ENCODE measurements at regions not wholly inside any gene's neighbourhood (a gene's known extent, or its start where the extent isn't known, plus 50 kb on each side); places are given as distances from the start of the nearest gene placed in this dataset.

GRCh38 chr7:153590571-153590970 lies 461.6 kb upstream of the DPP6 start:
- H3K9me3 ChIP-seq (ENCODE audit: control extremely low read depth in 1 of 5, control insufficient read depth in 4 of 5, insufficient read depth in 2 of 5, low read depth in 1 of 5, low read length in 4 of 5), result no peaks in the 10 kb centered on the region
- H3K27me3 ChIP-seq (replicated peaks in 2 of 5; ENCODE audit: control insufficient read depth in 4 of 5, insufficient read depth in 5 of 5, low read length in 4 of 5), result no peaks in the 10 kb centered on the region
- CTCF ChIA-PET, result no interaction called here
- WGBS (ENCODE audit: insufficient coverage), result 91% methylated on average over 10 of the region's 11 CpGs
- no peaks in the 10 kb centered on the region for H3K36me3 ChIP-seq (ENCODE audit: control insufficient read depth in 4 of 4, insufficient read depth in 4 of 4, low read length in 3 of 4)
- DNase-seq, result no peak
- no peak overlapping the region for H3K27ac ChIP-seq (ENCODE audit: insufficient read depth in 1 of 2, low read depth in 1 of 2, low read length in 2 of 2, poor library complexity in 1 of 2, severe bottlenecking in 2 of 2)
- no peak overlapping the region for H3K4me3 ChIP-seq (ENCODE audit: control insufficient read depth in 1 of 7, extremely low read depth in 1 of 7, insufficient read depth in 4 of 7, low read depth in 2 of 7, low read length in 6 of 7)
- POLR2A ChIA-PET, result no interaction called here
- H3K4me1 ChIP-seq (ENCODE audit: control extremely low read depth in 1 of 4, control insufficient read depth in 4 of 4, insufficient read depth in 4 of 4, low read length in 3 of 4), result no peaks in the 10 kb centered on the region

- ChIA-PET POLR2A (no interaction called here), CTCF (no interaction called here)
- no peak overlapping the region for H3K27ac ChIP-seq (ENCODE audit: insufficient read depth in 1 of 2, low read depth in 1 of 2, low read length in 2 of 2, poor library complexity in 1 of 2, severe bottlenecking in 2 of 2)
- 71% methylated on average over 1 of the region's 3 CpGs for WGBS (ENCODE audit: insufficient coverage)
- no peak for DNase-seq
- no peaks in the 10 kb centered on the region for H3K27me3 ChIP-seq (replicated peaks in 2 of 5; ENCODE audit: control insufficient read depth in 4 of 5, insufficient read depth in 5 of 5, low read length in 4 of 5)
- no peaks in the 10 kb centered on the region for H3K4me1 ChIP-seq (ENCODE audit: control extremely low read depth in 1 of 4, control insufficient read depth in 4 of 4, insufficient read depth in 4 of 4, low read length in 3 of 4)
- no peaks in the 10 kb centered on the region for H3K9me3 ChIP-seq (ENCODE audit: control extremely low read depth in 1 of 5, control insufficient read depth in 4 of 5, insufficient read depth in 2 of 5, low read depth in 1 of 5, low read length in 4 of 5)
- H3K36me3 ChIP-seq (ENCODE audit: control insufficient read depth in 4 of 4, insufficient read depth in 4 of 4, low read length in 3 of 4), result no peaks in the 10 kb centered on the region
- no peak overlapping the region for H3K4me3 ChIP-seq (ENCODE audit: control insufficient read depth in 1 of 7, extremely low read depth in 1 of 7, insufficient read depth in 4 of 7, low read depth in 2 of 7, low read length in 6 of 7)
Measured at GRCh38 chr7:153607354-153607753, 444.8 kb upstream of the DPP6 start.

GRCh38 chr7:153616711-153617325 lies 435.4 kb upstream of the DPP6 start:
- no peaks in the 10 kb centered on the region for H3K27me3 ChIP-seq (replicated peaks in 2 of 5; ENCODE audit: control insufficient read depth in 4 of 5, insufficient read depth in 5 of 5, low read length in 4 of 5)
- WGBS (ENCODE audit: insufficient coverage), result 34% methylated on average over 8 of the region's 8 CpGs
- H3K36me3 ChIP-seq (ENCODE audit: control insufficient read depth in 4 of 4, insufficient read depth in 4 of 4, low read length in 3 of 4), result no peaks in the 10 kb centered on the region
- no peaks in the 10 kb centered on the region for H3K4me1 ChIP-seq (ENCODE audit: control extremely low read depth in 1 of 4, control insufficient read depth in 4 of 4, insufficient read depth in 4 of 4, low read length in 3 of 4)
- CTCF ChIA-PET, result no interaction called here
- H3K27ac ChIP-seq (ENCODE audit: insufficient read depth in 1 of 2, low read depth in 1 of 2, low read length in 2 of 2, poor library complexity in 1 of 2, severe bottlenecking in 2 of 2), result no peak overlapping the region
- POLR2A ChIA-PET, result no interaction called here
- H3K4me3 ChIP-seq (ENCODE audit: control insufficient read depth in 1 of 7, extremely low read depth in 1 of 7, insufficient read depth in 4 of 7, low read depth in 2 of 7, low read length in 6 of 7), result no peak overlapping the region
- DNase-seq, result no peak
- H3K9me3 ChIP-seq (ENCODE audit: control extremely low read depth in 1 of 5, control insufficient read depth in 4 of 5, insufficient read depth in 2 of 5, low read depth in 1 of 5, low read length in 4 of 5), result no peaks in the 10 kb centered on the region

DNA sequence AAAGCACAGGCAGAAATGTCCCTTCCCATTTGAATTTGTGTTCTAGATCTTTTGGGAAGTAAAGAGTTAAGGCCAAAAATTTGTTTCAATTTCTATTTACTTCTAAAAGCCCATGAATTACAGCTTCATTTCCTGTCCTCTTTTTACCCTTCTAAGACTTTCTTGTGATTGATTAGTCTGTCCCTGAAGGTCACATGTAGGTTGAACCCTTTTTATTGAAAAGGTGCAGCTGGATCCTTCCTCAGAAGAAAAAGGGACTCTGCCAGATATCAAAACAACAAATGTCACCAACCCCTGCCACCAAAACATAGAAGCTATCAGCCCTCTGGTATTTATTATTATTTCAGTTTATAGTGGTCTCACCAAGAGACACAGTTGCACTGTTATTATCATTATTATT lies 424.9 kb upstream of the DPP6 start:
- DNase-seq, result no peak
- POLR2A ChIA-PET, result no interaction called here
- Histone ChIP-seq H3K9me3 (ENCODE audit: control extremely low read depth in 1 of 5, control insufficient read depth in 4 of 5, insufficient read depth in 2 of 5, low read depth in 1 of 5, low read length in 4 of 5) (no peaks in the 10 kb centered on the region), H3K36me3 (ENCODE audit: control insufficient read depth in 4 of 4, insufficient read depth in 4 of 4, low read length in 3 of 4) (no peaks in the 10 kb centered on the region), H3K4me3 (ENCODE audit: control insufficient read depth in 1 of 7, extremely low read depth in 1 of 7, insufficient read depth in 4 of 7, low read depth in 2 of 7, low read length in 6 of 7) (no peak overlapping the region), H3K27ac (ENCODE audit: insufficient read depth in 1 of 2, low read depth in 1 of 2, low read length in 2 of 2, poor library complexity in 1 of 2, severe bottlenecking in 2 of 2) (no peak overlapping the region), H3K27me3 (replicated peaks in 2 of 5; ENCODE audit: control insufficient read depth in 4 of 5, insufficient read depth in 5 of 5, low read length in 4 of 5) (no peaks in the 10 kb centered on the region), H3K4me1 (ENCODE audit: control extremely low read depth in 1 of 4, control insufficient read depth in 4 of 4, insufficient read depth in 4 of 4, low read length in 3 of 4) (no peaks in the 10 kb centered on the region)
- CTCF ChIA-PET, result no interaction called here

DNA sequence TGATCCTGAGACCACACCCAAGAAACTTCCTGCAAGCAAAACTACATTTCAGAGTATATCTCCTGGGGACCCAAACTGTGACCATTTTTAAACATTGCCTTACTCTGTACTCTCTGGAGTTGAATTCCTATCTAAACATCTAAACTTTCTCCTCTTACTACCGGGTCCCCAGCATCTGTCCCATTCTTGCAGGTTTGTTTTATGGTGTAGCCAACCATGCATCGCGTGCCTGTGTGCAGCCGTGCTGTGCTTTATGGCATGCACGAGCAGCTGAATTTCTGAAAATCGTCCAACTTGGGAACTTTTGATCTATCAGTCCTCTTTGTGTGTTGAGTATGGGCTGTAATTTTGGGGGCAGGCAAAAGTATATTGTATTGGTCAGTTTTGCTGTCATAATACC lies 423.8 kb upstream of the DPP6 start:
- ChIA-PET CTCF (no interaction called here), POLR2A (no interaction called here)
- no peaks in the 10 kb centered on the region for H3K4me1 ChIP-seq (ENCODE audit: control extremely low read depth in 1 of 4, control insufficient read depth in 4 of 4, insufficient read depth in 4 of 4, low read length in 3 of 4)
- no peak for DNase-seq
- H3K9me3 ChIP-seq (ENCODE audit: control extremely low read depth in 1 of 5, control insufficient read depth in 4 of 5, insufficient read depth in 2 of 5, low read depth in 1 of 5, low read length in 4 of 5), result no peaks in the 10 kb centered on the region
- no peak overlapping the region for H3K27ac ChIP-seq (ENCODE audit: insufficient read depth in 1 of 2, low read depth in 1 of 2, low read length in 2 of 2, poor library complexity in 1 of 2, severe bottlenecking in 2 of 2)
- WGBS (ENCODE audit: insufficient coverage), result 78% methylated on average over 1 of the region's 6 CpGs
- H3K27me3 ChIP-seq (replicated peaks in 2 of 5; ENCODE audit: control insufficient read depth in 4 of 5, insufficient read depth in 5 of 5, low read length in 4 of 5), result no peaks in the 10 kb centered on the region
- no peaks in the 10 kb centered on the region for H3K36me3 ChIP-seq (ENCODE audit: control insufficient read depth in 4 of 4, insufficient read depth in 4 of 4, low read length in 3 of 4)
- H3K4me3 ChIP-seq (ENCODE audit: control insufficient read depth in 1 of 7, extremely low read depth in 1 of 7, insufficient read depth in 4 of 7, low read depth in 2 of 7, low read length in 6 of 7), result no peak overlapping the region

DNA sequence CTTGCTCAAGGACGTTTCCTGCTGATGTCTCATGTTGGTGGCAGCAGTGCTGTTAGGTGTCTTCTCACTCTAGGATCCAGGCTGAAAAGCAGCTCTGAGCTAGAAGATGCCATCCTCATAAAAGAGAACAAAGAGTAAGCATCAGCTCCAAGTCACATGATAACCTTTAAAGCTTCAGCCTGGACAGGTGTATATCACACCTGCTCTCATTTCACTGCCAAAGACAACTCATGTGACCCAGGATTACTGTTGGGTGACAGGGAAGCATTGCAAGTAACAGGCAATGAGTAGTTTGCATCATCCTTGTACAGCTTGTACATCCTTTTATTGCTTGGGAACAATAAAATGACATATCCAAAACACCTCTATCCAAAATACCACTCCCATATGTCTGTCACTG lies 423.4 kb upstream of the DPP6 start:
- Histone ChIP-seq H3K4me1 (ENCODE audit: control extremely low read depth in 1 of 4, control insufficient read depth in 4 of 4, insufficient read depth in 4 of 4, low read length in 3 of 4) (no peaks in the 10 kb centered on the region), H3K4me3 (ENCODE audit: control insufficient read depth in 1 of 7, extremely low read depth in 1 of 7, insufficient read depth in 4 of 7, low read depth in 2 of 7, low read length in 6 of 7) (no peak overlapping the region), H3K27ac (ENCODE audit: insufficient read depth in 1 of 2, low read depth in 1 of 2, low read length in 2 of 2, poor library complexity in 1 of 2, severe bottlenecking in 2 of 2) (no peak overlapping the region), H3K9me3 (ENCODE audit: control extremely low read depth in 1 of 5, control insufficient read depth in 4 of 5, insufficient read depth in 2 of 5, low read depth in 1 of 5, low read length in 4 of 5) (no peaks in the 10 kb centered on the region), H3K36me3 (ENCODE audit: control insufficient read depth in 4 of 4, insufficient read depth in 4 of 4, low read length in 3 of 4) (no peaks in the 10 kb centered on the region), H3K27me3 (replicated peaks in 2 of 5; ENCODE audit: control insufficient read depth in 4 of 5, insufficient read depth in 5 of 5, low read length in 4 of 5) (no peaks in the 10 kb centered on the region)
- CTCF ChIA-PET, result no interaction called here
- no peak for DNase-seq
- 60% methylated on average over 1 of the region's 1 CpG for WGBS (ENCODE audit: insufficient coverage)
- POLR2A ChIA-PET, result no interaction called here

GRCh38 chr7:153638821-153639435 lies 413.3 kb upstream of the DPP6 start:
- no peaks in the 10 kb centered on the region for H3K4me1 ChIP-seq (ENCODE audit: control extremely low read depth in 1 of 4, control insufficient read depth in 4 of 4, insufficient read depth in 4 of 4, low read length in 3 of 4)
- ChIA-PET CTCF (no interaction called here), POLR2A (no interaction called here)
- no peaks in the 10 kb centered on the region for H3K36me3 ChIP-seq (ENCODE audit: control insufficient read depth in 4 of 4, insufficient read depth in 4 of 4, low read length in 3 of 4)
- no peak overlapping the region for H3K27ac ChIP-seq (ENCODE audit: insufficient read depth in 1 of 2, low read depth in 1 of 2, low read length in 2 of 2, poor library complexity in 1 of 2, severe bottlenecking in 2 of 2)
- 88% methylated on average over 10 of the region's 10 CpGs for WGBS (ENCODE audit: insufficient coverage)
- H3K27me3 ChIP-seq (replicated peaks in 2 of 5; ENCODE audit: control insufficient read depth in 4 of 5, insufficient read depth in 5 of 5, low read length in 4 of 5), result no peaks in the 10 kb centered on the region
- no peak overlapping the region for H3K4me3 ChIP-seq (ENCODE audit: control insufficient read depth in 1 of 7, extremely low read depth in 1 of 7, insufficient read depth in 4 of 7, low read depth in 2 of 7, low read length in 6 of 7)
- H3K9me3 ChIP-seq (ENCODE audit: control extremely low read depth in 1 of 5, control insufficient read depth in 4 of 5, insufficient read depth in 2 of 5, low read depth in 1 of 5, low read length in 4 of 5), result peaks cover under 1 to 9% (median 1%) of the 10 kb centered on the region in 5 experiments
- DNase-seq, result no peak

Data from common myeloid progenitor, CD34-positive (primary cell).